ENCODE measurements at regions not wholly inside any gene's neighbourhood (a gene's known extent, or its start where the extent isn't known, plus 50 kb on each side); places are given as distances from the start of the nearest gene placed in this dataset.

GRCh38 chr18:6625481-6625880 is 104.0 kb upstream of the ARHGAP28 start:
- Histone ChIP-seq H3K9ac (ENCODE audit: low read length in 2 of 2) (no peak overlapping the region), H3K27ac (ENCODE audit: low read length) (no peak overlapping the region), H3K4me1 (ENCODE audit: control insufficient read depth, insufficient read depth, low read length) (no peaks in the 10 kb centered on the region)

GRCh38 chr18:6626457-6626856 is 103.1 kb upstream of the ARHGAP28 start:
- Histone ChIP-seq H3K9ac (ENCODE audit: low read length in 2 of 2) (no peak overlapping the region), H3K27ac (ENCODE audit: low read length) (no peak overlapping the region), H3K27me3 (ENCODE audit: control insufficient read depth in 1 of 2, insufficient read depth in 2 of 2, low read length in 2 of 2) (no peaks in the 10 kb centered on the region), H3K4me3 (ENCODE audit: low read length in 2 of 2) (no peak overlapping the region), H3K4me1 (ENCODE audit: control insufficient read depth, insufficient read depth, low read length) (no peaks in the 10 kb centered on the region), H3K36me3 (ENCODE audit: control insufficient read depth in 2 of 2, insufficient read depth in 2 of 2, low read length in 2 of 2) (no peaks in the 10 kb centered on the region), H3K9me3 (ENCODE audit: control insufficient read depth in 2 of 2, low read length in 2 of 2) (no peaks in the 10 kb centered on the region)

More at GRCh38 chr18:6625481-6625880, 104.0 kb upstream of the ARHGAP28 start:
- Histone ChIP-seq H3K4me3 (ENCODE audit: low read length in 2 of 2) (no peak overlapping the region), H3K9me3 (ENCODE audit: control insufficient read depth in 2 of 2, low read length in 2 of 2) (no peaks in the 10 kb centered on the region), H3K27me3 (ENCODE audit: control insufficient read depth in 1 of 2, insufficient read depth in 2 of 2, low read length in 2 of 2) (no peaks in the 10 kb centered on the region), H3K36me3 (ENCODE audit: control insufficient read depth in 2 of 2, insufficient read depth in 2 of 2, low read length in 2 of 2) (no peaks in the 10 kb centered on the region)

DNA sequence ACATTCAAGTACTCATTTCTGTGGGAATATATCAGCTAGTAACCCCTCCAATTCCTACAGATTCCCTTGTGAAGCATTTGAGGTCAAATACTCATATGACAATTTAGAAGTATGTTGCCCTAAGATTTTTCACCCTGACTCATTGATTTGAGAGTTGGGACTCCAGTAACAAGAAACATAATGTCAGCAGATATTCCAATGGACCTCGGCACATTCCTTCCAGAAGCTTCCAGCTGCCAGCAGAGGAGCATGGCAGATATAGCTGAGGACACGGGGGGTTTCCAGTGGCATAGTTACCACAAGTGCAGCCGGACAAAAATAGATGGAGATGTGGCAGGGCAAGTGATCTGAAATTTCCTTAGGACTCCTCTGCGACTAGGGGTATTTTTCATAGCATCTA is 101.9 kb upstream of the ARHGAP28 start:
- Histone ChIP-seq H3K9me3 (ENCODE audit: control insufficient read depth in 2 of 2, low read length in 2 of 2) (peaks cover 0 to 2% of the 10 kb centered on the region in 2 donors), H3K4me3 (ENCODE audit: low read length in 2 of 2) (no peak overlapping the region), H3K9ac (ENCODE audit: low read length in 2 of 2) (no peak overlapping the region), H3K4me1 (ENCODE audit: control insufficient read depth, insufficient read depth, low read length) (no peaks in the 10 kb centered on the region), H3K36me3 (ENCODE audit: control insufficient read depth in 2 of 2, insufficient read depth in 2 of 2, low read length in 2 of 2) (no peaks in the 10 kb centered on the region), H3K27ac (ENCODE audit: low read length) (no peak overlapping the region), H3K27me3 (ENCODE audit: control insufficient read depth in 1 of 2, insufficient read depth in 2 of 2, low read length in 2 of 2) (no peaks in the 10 kb centered on the region)

DNA sequence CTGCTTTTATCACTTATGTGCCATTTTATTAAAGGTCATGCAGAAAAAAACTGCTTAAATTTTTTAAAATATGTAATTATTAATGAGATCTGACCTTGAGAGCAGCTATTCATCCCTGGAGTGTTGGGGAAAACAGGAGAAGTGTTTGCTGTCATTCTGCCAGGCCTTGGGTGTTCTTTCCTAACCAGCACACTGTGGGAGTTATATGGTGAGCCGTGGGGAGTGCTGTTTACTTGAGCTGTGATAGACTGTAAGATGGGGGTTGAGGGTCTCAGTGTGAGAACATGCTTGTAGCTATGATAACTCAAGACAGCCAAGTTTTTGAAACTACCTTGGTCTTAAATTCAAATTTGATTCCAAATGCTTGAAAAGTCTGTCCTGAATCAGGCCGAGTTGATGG is 101.3 kb upstream of the ARHGAP28 start:
- H3K9ac ChIP-seq (ENCODE audit: low read length in 2 of 2), result no peak overlapping the region

DNA sequence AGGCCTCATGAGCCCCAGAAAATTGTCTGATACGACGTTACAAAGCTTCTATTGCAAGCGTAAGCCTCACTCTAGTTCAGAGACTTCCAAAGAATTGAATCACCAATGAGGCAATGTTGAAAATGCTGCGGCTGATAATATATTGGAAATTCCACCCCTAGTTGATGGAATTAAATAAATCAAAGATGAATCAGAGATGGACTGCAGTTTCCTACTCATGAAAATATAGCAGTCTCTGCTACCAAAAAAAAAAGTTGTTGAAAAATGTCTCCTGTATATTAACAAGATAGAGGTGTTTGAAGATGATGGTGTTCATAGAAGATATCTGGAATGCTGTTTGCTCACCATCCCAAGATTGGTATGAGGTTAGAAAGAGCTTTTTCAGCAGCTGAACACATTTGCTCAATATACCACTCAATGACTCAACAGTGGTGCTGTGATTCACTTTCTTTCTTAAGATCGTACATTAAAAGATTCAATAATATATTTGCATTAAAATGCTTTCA is 99.8 kb upstream of the ARHGAP28 start:
- Histone ChIP-seq H3K9ac (ENCODE audit: low read length in 2 of 2) (no peak overlapping the region), H3K27me3 (ENCODE audit: control insufficient read depth in 1 of 2, insufficient read depth in 2 of 2, low read length in 2 of 2) (no peaks in the 10 kb centered on the region), H3K9me3 (ENCODE audit: control insufficient read depth in 2 of 2, low read length in 2 of 2) (peaks cover 0 to 2% of the 10 kb centered on the region in 2 donors), H3K4me3 (ENCODE audit: low read length in 2 of 2) (no peak overlapping the region), H3K36me3 (ENCODE audit: control insufficient read depth in 2 of 2, insufficient read depth in 2 of 2, low read length in 2 of 2) (no peaks in the 10 kb centered on the region), H3K27ac (ENCODE audit: low read length) (no peak overlapping the region), H3K4me1 (ENCODE audit: control insufficient read depth, insufficient read depth, low read length) (no peaks in the 10 kb centered on the region)

More for the DNA sequence above, 101.3 kb upstream of the ARHGAP28 start:
- Histone ChIP-seq H3K27ac (ENCODE audit: low read length) (no peak overlapping the region), H3K36me3 (ENCODE audit: control insufficient read depth in 2 of 2, insufficient read depth in 2 of 2, low read length in 2 of 2) (no peaks in the 10 kb centered on the region), H3K27me3 (ENCODE audit: control insufficient read depth in 1 of 2, insufficient read depth in 2 of 2, low read length in 2 of 2) (no peaks in the 10 kb centered on the region), H3K4me3 (ENCODE audit: low read length in 2 of 2) (no peak overlapping the region), H3K4me1 (ENCODE audit: control insufficient read depth, insufficient read depth, low read length) (no peaks in the 10 kb centered on the region), H3K9me3 (ENCODE audit: control insufficient read depth in 2 of 2, low read length in 2 of 2) (peaks cover 0 to 2% of the 10 kb centered on the region in 2 donors)

- Histone ChIP-seq H3K27me3 (ENCODE audit: control insufficient read depth in 1 of 2, insufficient read depth in 2 of 2, low read length in 2 of 2) (no peaks in the 10 kb centered on the region), H3K27ac (ENCODE audit: low read length) (no peak overlapping the region), H3K4me3 (ENCODE audit: low read length in 2 of 2) (no peak overlapping the region), H3K9ac (ENCODE audit: low read length in 2 of 2) (no peak overlapping the region), H3K9me3 (ENCODE audit: control insufficient read depth in 2 of 2, low read length in 2 of 2) (peaks cover 0 to 2% of the 10 kb centered on the region in 2 donors), H3K36me3 (ENCODE audit: control insufficient read depth in 2 of 2, insufficient read depth in 2 of 2, low read length in 2 of 2) (no peaks in the 10 kb centered on the region), H3K4me1 (ENCODE audit: control insufficient read depth, insufficient read depth, low read length) (no peaks in the 10 kb centered on the region)
Observed at GRCh38 chr18:6633310-6633709, 96.2 kb upstream of the ARHGAP28 start.

DNA sequence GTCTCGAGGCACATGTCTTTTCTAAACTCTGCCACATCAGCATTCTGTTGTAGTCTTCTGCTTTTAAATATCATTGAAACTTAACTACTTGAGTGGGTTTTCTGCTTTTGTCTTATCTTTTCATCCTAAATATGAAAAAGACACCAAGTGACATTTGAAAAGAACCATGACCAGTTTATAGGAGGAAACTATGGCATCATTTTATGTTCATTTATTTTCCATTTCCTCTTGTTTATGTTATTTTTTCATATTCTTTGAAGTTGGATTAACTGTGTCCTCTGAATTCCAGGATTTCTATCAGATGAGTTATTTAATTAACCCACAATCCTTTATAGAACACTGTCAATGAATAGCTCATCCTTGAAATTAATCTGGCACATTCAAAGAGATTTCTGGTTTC is 93.4 kb upstream of the ARHGAP28 start:
- Histone ChIP-seq H3K27me3 (ENCODE audit: control insufficient read depth in 1 of 2, insufficient read depth in 2 of 2, low read length in 2 of 2) (no peaks in the 10 kb centered on the region), H3K9ac (ENCODE audit: low read length in 2 of 2) (no peak overlapping the region), H3K9me3 (ENCODE audit: control insufficient read depth in 2 of 2, low read length in 2 of 2) (peaks cover 0 to 2% of the 10 kb centered on the region in 2 donors), H3K36me3 (ENCODE audit: control insufficient read depth in 2 of 2, insufficient read depth in 2 of 2, low read length in 2 of 2) (no peaks in the 10 kb centered on the region), H3K4me3 (ENCODE audit: low read length in 2 of 2) (no peak overlapping the region), H3K27ac (ENCODE audit: low read length) (no peak overlapping the region), H3K4me1 (ENCODE audit: control insufficient read depth, insufficient read depth, low read length) (no peaks in the 10 kb centered on the region)

DNA sequence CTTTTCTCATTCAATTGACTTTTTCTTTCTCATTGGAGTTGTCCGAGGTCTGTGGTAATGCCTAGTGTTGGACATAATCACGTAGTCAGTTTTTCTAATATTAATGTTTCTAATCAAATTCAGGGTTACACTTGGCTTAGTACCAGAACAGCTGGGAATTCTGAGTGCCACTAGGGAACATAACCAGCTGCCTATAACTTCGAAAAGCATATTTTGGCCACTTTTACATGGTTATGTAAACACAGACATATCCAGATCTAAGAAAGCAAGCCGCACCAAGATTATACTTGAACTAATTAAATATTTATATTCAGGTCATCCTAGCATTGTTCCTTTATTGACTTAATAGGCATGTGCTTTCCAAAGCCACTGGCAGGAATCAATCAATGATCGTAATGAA is 91.1 kb upstream of the ARHGAP28 start:
- Histone ChIP-seq H3K36me3 (ENCODE audit: control insufficient read depth in 2 of 2, insufficient read depth in 2 of 2, low read length in 2 of 2) (no peaks in the 10 kb centered on the region), H3K4me1 (ENCODE audit: control insufficient read depth, insufficient read depth, low read length) (no peaks in the 10 kb centered on the region), H3K9ac (ENCODE audit: low read length in 2 of 2) (no peak overlapping the region), H3K4me3 (ENCODE audit: low read length in 2 of 2) (no peak overlapping the region), H3K27ac (ENCODE audit: low read length) (no peak overlapping the region), H3K27me3 (ENCODE audit: control insufficient read depth in 1 of 2, insufficient read depth in 2 of 2, low read length in 2 of 2) (no peaks in the 10 kb centered on the region), H3K9me3 (ENCODE audit: control insufficient read depth in 2 of 2, low read length in 2 of 2) (no peaks in the 10 kb centered on the region)

- no peaks in the 10 kb centered on the region for H3K27me3 ChIP-seq (ENCODE audit: control insufficient read depth in 1 of 2, insufficient read depth in 2 of 2, low read length in 2 of 2)
- H3K36me3 ChIP-seq (ENCODE audit: control insufficient read depth in 2 of 2, insufficient read depth in 2 of 2, low read length in 2 of 2), result no peaks in the 10 kb centered on the region
- H3K9me3 ChIP-seq (ENCODE audit: control insufficient read depth in 2 of 2, low read length in 2 of 2), result no peaks in the 10 kb centered on the region
- no peak overlapping the region for H3K4me3 ChIP-seq (ENCODE audit: low read length in 2 of 2)
- no peaks in the 10 kb centered on the region for H3K4me1 ChIP-seq (ENCODE audit: control insufficient read depth, insufficient read depth, low read length)
- no peak overlapping the region for H3K9ac ChIP-seq (ENCODE audit: low read length in 2 of 2)
- H3K27ac ChIP-seq (ENCODE audit: low read length), result no peak overlapping the region
Observed at GRCh38 chr18:6639305-6639704, 90.2 kb upstream of the ARHGAP28 start.

DNA sequence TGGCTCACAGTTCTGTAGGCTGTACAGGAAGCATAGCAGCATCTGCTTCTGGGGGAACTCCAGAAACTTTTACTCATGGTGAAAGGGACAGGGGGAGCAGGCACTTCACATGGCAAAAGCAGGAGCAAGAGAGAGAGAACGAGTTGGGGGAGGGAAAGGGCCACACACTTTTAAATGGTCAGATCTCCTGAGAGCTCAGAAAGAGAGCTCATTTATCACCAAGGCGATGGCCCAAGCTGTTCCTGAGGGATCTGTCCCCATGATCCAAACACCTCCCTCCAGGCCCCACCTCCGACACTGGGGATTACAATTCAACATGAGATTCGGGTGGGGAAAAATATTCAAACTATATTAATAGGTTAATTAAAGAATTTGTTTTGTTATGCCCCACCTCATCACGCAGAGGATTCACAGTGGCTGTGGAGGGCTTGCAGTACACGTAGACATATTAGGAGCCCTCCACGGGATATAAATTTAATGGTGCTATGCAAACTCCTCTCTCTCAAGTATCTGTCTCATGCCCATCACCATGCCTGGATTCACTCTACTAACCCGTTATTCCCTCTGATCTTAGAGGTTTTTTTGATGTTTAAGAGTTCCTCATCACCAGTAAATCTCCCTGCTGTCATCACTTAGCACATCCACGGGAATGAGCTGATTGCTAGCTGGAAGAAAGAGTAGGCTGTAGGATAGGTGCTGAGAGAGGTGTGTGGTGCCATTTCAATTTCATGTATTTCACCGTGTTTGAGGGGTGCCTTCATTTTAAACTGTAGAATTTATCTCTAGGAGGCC is 84.5 kb upstream of the ARHGAP28 start:
- Histone ChIP-seq H3K4me3 (ENCODE audit: low read length in 2 of 2) (no peak overlapping the region), H3K36me3 (ENCODE audit: control insufficient read depth in 2 of 2, insufficient read depth in 2 of 2, low read length in 2 of 2) (no peaks in the 10 kb centered on the region), H3K27me3 (ENCODE audit: control insufficient read depth in 1 of 2, insufficient read depth in 2 of 2, low read length in 2 of 2) (no peaks in the 10 kb centered on the region), H3K9me3 (ENCODE audit: control insufficient read depth in 2 of 2, low read length in 2 of 2) (no peaks in the 10 kb centered on the region), H3K9ac (ENCODE audit: low read length in 2 of 2) (no peak overlapping the region), H3K4me1 (ENCODE audit: control insufficient read depth, insufficient read depth, low read length) (peaks cover 6% of the 10 kb centered on the region), H3K27ac (ENCODE audit: low read length) (no peak overlapping the region)

- Histone ChIP-seq H3K9ac (ENCODE audit: low read length in 2 of 2) (no peak overlapping the region), H3K27me3 (ENCODE audit: control insufficient read depth in 1 of 2, insufficient read depth in 2 of 2, low read length in 2 of 2) (no peaks in the 10 kb centered on the region), H3K4me1 (ENCODE audit: control insufficient read depth, insufficient read depth, low read length) (peaks cover 13% of the 10 kb centered on the region), H3K27ac (ENCODE audit: low read length) (no peak overlapping the region), H3K36me3 (ENCODE audit: control insufficient read depth in 2 of 2, insufficient read depth in 2 of 2, low read length in 2 of 2) (no peaks in the 10 kb centered on the region), H3K9me3 (ENCODE audit: control insufficient read depth in 2 of 2, low read length in 2 of 2) (no peaks in the 10 kb centered on the region), H3K4me3 (ENCODE audit: low read length in 2 of 2) (no peak overlapping the region)
Observed at GRCh38 chr18:6646801-6647200, 82.7 kb upstream of the ARHGAP28 start.

Measured in stomach smooth muscle (tissue), 2 donors.